Neuronal stem cell (in vitro differentiated cells): ENCODE measurements at regions not wholly inside any gene's neighbourhood (a gene's known extent, or its start where the extent isn't known, plus 50 kb on each side); places are given as distances from the start of the nearest gene placed in this dataset.

Experiments used
- DNase-seq: peaks from one replicate; pipeline ENCODE4 v3.0.0-alpha.2; 2013; ENCODE audit warnings: low spot score
- H2AFZ ChIP-seq: one replicate; pipeline ENCODE4 v1.6.1; 2013; ENCODE audit warnings: mild to moderate bottlenecking, low read length, inconsistent platforms
- H2AK5ac ChIP-seq: 2 replicates; pipeline ENCODE4 v1.6.1; 2013; ENCODE audit warnings: low read depth, mild to moderate bottlenecking, inconsistent platforms, low read length, moderate library complexity, mixed read lengths
- H2BK120ac ChIP-seq: 2 replicates; pipeline ENCODE4 v1.6.1; 2013; ENCODE audit warnings: low read depth, mild to moderate bottlenecking, inconsistent platforms, low read length, moderate library complexity, mixed read lengths
- H2BK12ac ChIP-seq: one replicate; pipeline ENCODE4 v1.6.1; 2013; ENCODE audit warnings: low read length, inconsistent platforms
- H2BK15ac ChIP-seq: 2 replicates; pipeline ENCODE4 v1.6.1; 2013; ENCODE audit warnings: mild to moderate bottlenecking, low read length, inconsistent platforms, mixed read lengths
- H2BK5ac ChIP-seq: one replicate; pipeline ENCODE4 v1.6.1; 2013; ENCODE audit warnings: inconsistent platforms, mild to moderate bottlenecking, low read length, moderate library complexity
- H3K14ac ChIP-seq: one replicate; pipeline ENCODE4 v1.6.1; 2013; ENCODE audit warnings: low read length, inconsistent platforms
- H3K18ac ChIP-seq: 2 replicates; pipeline ENCODE4 v1.6.1; 2013; ENCODE audit warnings: low read length, inconsistent platforms
- H3K23ac ChIP-seq: 2 replicates; pipeline ENCODE4 v1.6.1; 2013; ENCODE audit warnings: low read depth, mild to moderate bottlenecking, mixed read lengths, low read length, inconsistent platforms; ENCODE audit not compliant: poor library complexity
- H3K27ac ChIP-seq: replicated peaks from 3 replicates; pipeline ENCODE4 v1.5.1; 2013; ENCODE audit warnings: low read length, inconsistent platforms
- H3K27me3 ChIP-seq, 3 experiments: 2 replicates each; pipeline ENCODE4 v1.6.1; 2013; ENCODE audit warnings: low read length in 3 of 3, mild to moderate bottlenecking in 2 of 3, inconsistent platforms in 1 of 3, low read depth in 1 of 3, mixed read lengths in 1 of 3, moderate library complexity in 1 of 3; ENCODE audit not compliant: control insufficient read depth in 3 of 3, insufficient read depth in 3 of 3
- H3K36me3 ChIP-seq, 2 donors: replicated peaks in 1 of 2; 2 replicates each; pipeline ENCODE4 v1.6.1; 2013; ENCODE audit warnings: low read length in 2 of 2; ENCODE audit not compliant: control insufficient read depth in 2 of 2, insufficient read depth in 2 of 2
- H3K4ac ChIP-seq: 2 replicates; pipeline ENCODE4 v1.6.1; 2013; ENCODE audit warnings: inconsistent platforms, mild to moderate bottlenecking, low read length, moderate library complexity
- H3K4me1 ChIP-seq, 2 donors: 1 replicate in 1 of 2; 2 replicates in 1 of 2; pipeline ENCODE4 v1.6.1; 2013; ENCODE audit warnings: low read length in 2 of 2, low read depth in 1 of 2; ENCODE audit not compliant: control insufficient read depth in 2 of 2, insufficient read depth in 1 of 2
- H3K4me2 ChIP-seq: one replicate; pipeline ENCODE4 v1.6.1; 2013; ENCODE audit warnings: mild to moderate bottlenecking, low read length, inconsistent platforms; ENCODE audit not compliant: insufficient read depth, poor library complexity, severe bottlenecking
- H3K4me3 ChIP-seq, 2 donors: 2 replicates each; pipeline ENCODE4 v1.5.1; 2013; ENCODE audit warnings: low read length in 2 of 2, mild to moderate bottlenecking in 2 of 2, inconsistent platforms in 1 of 2, moderate library complexity in 1 of 2
- H3K79me1 ChIP-seq: one replicate; pipeline ENCODE4 v1.6.1; 2013; ENCODE audit warnings: low read depth, mild to moderate bottlenecking, inconsistent platforms, low read length, moderate library complexity
- H3K9ac ChIP-seq: one replicate; pipeline ENCODE4 v1.6.1; 2013; ENCODE audit warnings: mild to moderate bottlenecking, low read depth, low read length, inconsistent platforms; ENCODE audit not compliant: poor library complexity
- H3K9me3 ChIP-seq, 2 donors: replicated peaks in 1 of 2; 2 replicates each; pipeline versions ENCODE3 to v1.6.1; 2013; ENCODE audit warnings: low read length in 2 of 2, mild to moderate bottlenecking in 2 of 2, inconsistent platforms in 1 of 2, low read depth in 1 of 2, mixed read lengths in 1 of 2, moderate library complexity in 1 of 2; ENCODE audit not compliant: control insufficient read depth in 2 of 2, insufficient read depth in 1 of 2
- H4K8ac ChIP-seq: one replicate; pipeline ENCODE4 v1.6.1; 2013; ENCODE audit warnings: low read depth, mild to moderate bottlenecking, inconsistent platforms, low read length, moderate library complexity
- H4K91ac ChIP-seq: one replicate; pipeline ENCODE4 v1.6.1; 2013; ENCODE audit warnings: low read length, low read depth, mild to moderate bottlenecking, inconsistent platforms; ENCODE audit not compliant: poor library complexity
- WGBS, 2 donors: extraction: QIAGEN DNeasy Blood & Tissue Kit; methylation state at CpG; one replicate each; pipeline ENCODE4 v1.1.7; 2013; ENCODE audit warnings: missing lambda C conversion rate in 2 of 2, mixed read lengths in 1 of 2; ENCODE audit not compliant: insufficient read length in 2 of 2, insufficient replicate concordance in 1 of 2; ENCODE audit errors: extremely low coverage in 2 of 2; 5-methylcytosine and 5-hydroxymethylcytosine counted together

- Histone ChIP-seq H3K27ac (no peak overlapping the region), H2AFZ (no peak overlapping the region), H2BK12ac (no peak overlapping the region), H3K4me2 (no peak overlapping the region), H2AK5ac (no peak overlapping the region), H3K9me3 (no peaks in the 10 kb centered on the region), H3K14ac (no peak overlapping the region), H2BK120ac (no peak overlapping the region), H3K23ac (no peak overlapping the region), H3K9ac (no peak overlapping the region), H3K4me1 (no peaks in the 10 kb centered on the region), H2BK5ac (no peak overlapping the region), H3K4ac (no peak overlapping the region), H4K8ac (no peak overlapping the region), H3K36me3 (no peaks in the 10 kb centered on the region), H3K18ac (no peak overlapping the region), H4K91ac (no peak overlapping the region), H3K4me3 (no peak overlapping the region), H3K79me1 (no peaks in the 10 kb centered on the region), H2BK15ac (no peak overlapping the region), H3K27me3 (no peaks in the 10 kb centered on the region)
- no peak for DNase-seq
- WGBS, 2 donors: no CpG with 5 or more reads among the region's 1 CpG
Measured at GRCh38 chr18:56481751-56482150, 156.6 kb downstream of the TXNL1 start.

GRCh38 chr18:56479841-56480240, 158.6 kb downstream of the TXNL1 start:
- Histone ChIP-seq H3K9me3 (no peaks in the 10 kb centered on the region), H3K23ac (no peak overlapping the region), H4K8ac (no peak overlapping the region), H3K4me1 (no peaks in the 10 kb centered on the region), H2BK12ac (no peak overlapping the region), H3K18ac (no peak overlapping the region), H2AFZ (no peak overlapping the region), H3K27me3 (no peaks in the 10 kb centered on the region), H2BK5ac (no peak overlapping the region), H4K91ac (no peak overlapping the region), H2BK15ac (no peak overlapping the region), H3K27ac (no peak overlapping the region), H3K4me3 (no peak overlapping the region), H3K4ac (no peak overlapping the region), H3K14ac (no peak overlapping the region), H3K4me2 (no peak overlapping the region), H2AK5ac (no peak overlapping the region), H3K9ac (no peak overlapping the region), H3K36me3 (no peaks in the 10 kb centered on the region), H2BK120ac (no peak overlapping the region), H3K79me1 (no peaks in the 10 kb centered on the region)
- DNase-seq: no peak
- WGBS, 2 donors: no CpG with 5 or more reads among the region's 3 CpGs

- no peaks in the 10 kb centered on the region for H3K4me1 ChIP-seq
- no peak for DNase-seq
- no CpG with 5 or more reads among the region's 2 CpGs for WGBS, 2 donors
Measured at GRCh38 chr18:56475250-56475649, 163.1 kb downstream of the TXNL1 start.

GRCh38 chr18:56473400-56474024, 164.9 kb downstream of the TXNL1 start:
- Histone ChIP-seq H3K4me1 (no peaks in the 10 kb centered on the region), H3K18ac (no peak overlapping the region), H4K91ac (no peak overlapping the region), H2BK120ac (no peak overlapping the region), H3K4me3 (no peak overlapping the region), H3K9ac (no peak overlapping the region), H2BK15ac (no peak overlapping the region), H2BK12ac (no peak overlapping the region), H3K9me3 (no peaks in the 10 kb centered on the region), H3K4me2 (no peak overlapping the region), H4K8ac (no peak overlapping the region), H3K4ac (no peak overlapping the region), H2AK5ac (no peak overlapping the region), H2BK5ac (no peak overlapping the region), H2AFZ (no peak overlapping the region), H3K27ac (no peak overlapping the region), H3K27me3 (no peaks in the 10 kb centered on the region), H3K36me3 (no peaks in the 10 kb centered on the region), H3K79me1 (no peaks in the 10 kb centered on the region), H3K14ac (no peak overlapping the region), H3K23ac (no peak overlapping the region)
- WGBS, 2 donors: no CpG with 5 or more reads among the region's 8 CpGs
- DNase-seq: no peak

More at GRCh38 chr18:56475250-56475649, 163.1 kb downstream of the TXNL1 start:
- H3K14ac ChIP-seq: no peak overlapping the region
- no peak overlapping the region for H3K18ac ChIP-seq
- H3K4ac ChIP-seq: no peak overlapping the region
- no peak overlapping the region for H2BK12ac ChIP-seq
- no peak overlapping the region for H4K91ac ChIP-seq
- no peaks in the 10 kb centered on the region for H3K9me3 ChIP-seq
- H3K27me3 ChIP-seq: no peaks in the 10 kb centered on the region
- no peak overlapping the region for H3K9ac ChIP-seq
- no peak overlapping the region for H3K4me3 ChIP-seq
- no peak overlapping the region for H2AK5ac ChIP-seq
- H2BK120ac ChIP-seq: no peak overlapping the region
- no peak overlapping the region for H3K27ac ChIP-seq
- no peak overlapping the region for H2BK5ac ChIP-seq
- no peak overlapping the region for H3K4me2 ChIP-seq
- no peaks in the 10 kb centered on the region for H3K79me1 ChIP-seq
- H3K23ac ChIP-seq: no peak overlapping the region
- no peaks in the 10 kb centered on the region for H3K36me3 ChIP-seq
- H2AFZ ChIP-seq: no peak overlapping the region
- no peak overlapping the region for H2BK15ac ChIP-seq
- no peak overlapping the region for H4K8ac ChIP-seq
